Fibroblast of mammary gland (primary cell): ENCODE measurements at regions not wholly inside any gene's neighbourhood (a gene's known extent, or its start where the extent isn't known, plus 50 kb on each side); places are given as distances from the start of the nearest gene placed in this dataset.

Experiments used
- DNase-seq: peaks from one replicate; pipeline ENCODE4 v3.0.0-alpha.2; 2010; ENCODE audit warnings: low read depth
- H3K4me3 ChIP-seq: 2 replicates; pipeline ENCODE4 v1.5.1; 2011; ENCODE audit warnings: low read depth, mild to moderate bottlenecking, low read length, moderate library complexity; ENCODE audit not compliant: control insufficient read depth
- TF ChIP-seq, protein P1 (sequence below): conservative IDR thresholded peaks from 2 replicates; pipeline ENCODE4 v1.5.1; 2011; ENCODE audit warnings: low read depth, low read length, inconsistent platforms; ENCODE audit not compliant: control insufficient read depth, insufficient read depth

DNA sequence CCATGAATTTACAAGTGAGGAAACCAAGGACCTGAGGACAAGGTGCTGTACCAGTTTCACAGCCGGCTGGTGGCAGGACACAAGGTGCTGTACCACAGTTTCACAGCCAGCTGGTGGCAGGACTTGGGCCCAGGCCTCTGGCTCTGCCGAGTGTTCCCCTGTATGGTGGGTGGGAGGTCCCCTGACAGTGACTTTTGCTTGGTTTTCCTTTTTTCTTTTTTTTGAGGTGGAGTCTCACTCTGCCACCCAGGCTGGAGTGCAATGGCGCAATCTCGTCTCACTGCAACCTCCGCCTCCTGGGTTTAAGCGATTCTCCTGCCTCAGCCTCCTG is 212.4 kb downstream of the LY86 start:
- H3K4me3 ChIP-seq, result no peak overlapping the region
- TF ChIP-seq, protein P1, sequence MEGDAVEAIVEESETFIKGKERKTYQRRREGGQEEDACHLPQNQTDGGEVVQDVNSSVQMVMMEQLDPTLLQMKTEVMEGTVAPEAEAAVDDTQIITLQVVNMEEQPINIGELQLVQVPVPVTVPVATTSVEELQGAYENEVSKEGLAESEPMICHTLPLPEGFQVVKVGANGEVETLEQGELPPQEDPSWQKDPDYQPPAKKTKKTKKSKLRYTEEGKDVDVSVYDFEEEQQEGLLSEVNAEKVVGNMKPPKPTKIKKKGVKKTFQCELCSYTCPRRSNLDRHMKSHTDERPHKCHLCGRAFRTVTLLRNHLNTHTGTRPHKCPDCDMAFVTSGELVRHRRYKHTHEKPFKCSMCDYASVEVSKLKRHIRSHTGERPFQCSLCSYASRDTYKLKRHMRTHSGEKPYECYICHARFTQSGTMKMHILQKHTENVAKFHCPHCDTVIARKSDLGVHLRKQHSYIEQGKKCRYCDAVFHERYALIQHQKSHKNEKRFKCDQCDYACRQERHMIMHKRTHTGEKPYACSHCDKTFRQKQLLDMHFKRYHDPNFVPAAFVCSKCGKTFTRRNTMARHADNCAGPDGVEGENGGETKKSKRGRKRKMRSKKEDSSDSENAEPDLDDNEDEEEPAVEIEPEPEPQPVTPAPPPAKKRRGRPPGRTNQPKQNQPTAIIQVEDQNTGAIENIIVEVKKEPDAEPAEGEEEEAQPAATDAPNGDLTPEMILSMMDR, result no peak
- no peak for DNase-seq

DNA sequence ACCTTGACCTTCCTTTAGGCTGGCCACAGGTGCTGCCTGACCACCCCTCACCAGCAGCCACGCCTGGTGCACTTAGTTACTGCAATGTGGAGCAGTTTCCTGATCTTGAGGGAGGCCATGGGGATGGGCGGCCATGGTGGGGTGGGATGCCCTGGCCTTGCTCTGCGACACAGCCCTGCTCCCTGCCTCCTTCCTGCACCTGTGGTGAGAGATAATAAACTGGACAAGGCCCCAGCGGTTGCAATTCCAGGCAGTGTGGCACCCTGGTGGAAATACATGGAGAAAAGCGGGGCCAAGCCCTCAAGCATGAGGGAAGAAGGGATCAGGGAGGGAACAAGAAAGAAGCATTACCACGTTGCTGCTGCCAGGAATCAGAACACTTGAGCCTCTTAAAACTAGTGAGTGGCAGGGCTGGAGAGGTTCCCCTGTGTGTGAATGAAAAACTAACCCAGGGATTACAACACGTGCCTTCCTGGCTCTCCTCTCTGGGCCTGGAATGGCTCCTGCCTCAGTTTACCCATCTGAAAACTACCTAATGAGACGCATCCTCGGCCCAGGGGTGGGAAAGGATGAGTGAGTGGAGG is 213.2 kb downstream of the LY86 start:
- H3K4me3 ChIP-seq, result no peak overlapping the region
- TF ChIP-seq, protein P1, result no peak
- DNase-seq, result no peak

DNA sequence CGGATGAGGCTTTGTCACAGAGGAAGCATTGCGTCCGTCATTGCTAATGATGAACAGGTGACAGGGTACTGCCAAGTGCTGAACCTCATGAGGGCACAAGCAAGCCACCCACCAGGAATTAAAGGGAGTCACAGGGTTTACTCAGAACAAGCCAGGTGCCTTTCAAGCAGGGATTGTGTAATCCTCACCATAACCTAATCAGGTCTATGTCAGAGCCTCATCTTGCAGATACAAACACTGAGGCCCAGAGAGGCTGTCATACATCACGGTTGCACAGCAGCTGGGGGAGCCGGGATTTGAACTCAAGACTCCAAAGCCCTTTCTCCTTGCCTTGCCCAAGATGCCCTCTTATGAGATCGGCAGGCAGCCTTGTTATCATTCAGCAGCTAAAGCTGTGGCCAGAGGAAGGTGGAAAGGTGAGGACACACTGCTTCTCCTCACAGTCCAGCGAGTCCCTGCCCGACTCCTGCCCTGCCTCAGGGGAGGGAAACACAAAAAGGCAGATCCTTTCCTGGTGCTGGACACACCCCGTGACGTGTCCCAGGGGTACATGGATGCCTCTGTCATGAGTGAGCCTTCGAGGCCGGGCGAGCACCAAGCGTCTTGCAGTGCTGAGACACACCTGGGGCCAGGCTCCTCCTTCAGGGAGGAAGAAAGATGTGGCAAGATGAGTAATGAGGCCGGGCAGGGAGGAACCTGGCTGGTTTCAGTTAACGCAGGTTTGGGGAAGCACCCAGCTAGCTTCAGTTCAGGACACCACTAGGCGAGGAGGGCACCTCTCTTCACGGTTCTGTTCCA is 214.9 kb downstream of the LY86 start:
- TF ChIP-seq, protein P1, result no peak
- no peak for DNase-seq
- no peak overlapping the region for H3K4me3 ChIP-seq

DNA sequence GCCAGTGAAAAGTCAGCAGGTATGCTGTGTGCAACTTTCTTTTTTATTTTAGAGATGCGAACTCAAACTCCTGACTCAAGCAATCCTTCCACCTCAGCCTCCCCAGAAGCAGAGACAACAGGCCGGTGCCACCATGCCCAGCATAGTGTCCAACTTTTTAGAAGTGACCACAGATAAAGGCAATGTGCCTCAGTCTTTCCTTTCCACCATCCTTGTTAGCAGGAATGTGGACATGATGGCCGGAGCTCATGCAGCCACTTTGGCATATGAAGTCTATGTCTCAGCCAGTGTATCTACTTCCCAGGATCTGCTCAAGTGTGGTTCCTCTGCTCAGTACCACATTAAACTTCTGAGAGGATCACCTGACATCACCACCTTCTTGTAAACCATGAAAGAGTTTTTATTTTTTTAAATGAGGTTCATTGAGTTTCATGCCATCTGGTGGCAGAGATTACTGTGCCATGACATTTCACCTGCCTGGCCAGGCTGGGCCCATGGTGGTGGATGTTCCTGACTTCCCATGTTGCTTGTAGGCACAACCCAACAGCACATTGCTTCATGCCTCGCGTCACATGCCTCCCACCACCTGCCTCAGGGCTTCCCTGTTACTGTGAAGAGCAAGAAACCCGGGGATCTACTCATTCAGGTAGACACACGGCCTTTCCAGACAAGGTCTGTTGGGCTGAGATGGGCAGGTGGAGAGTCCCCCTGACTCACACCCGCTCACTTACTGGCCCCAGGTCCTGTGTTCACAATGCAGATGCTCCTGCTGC is 216.5 kb downstream of the LY86 start:
- DNase-seq, result no peak
- TF ChIP-seq, protein P1, result no peak
- H3K4me3 ChIP-seq, result no peak overlapping the region

DNA sequence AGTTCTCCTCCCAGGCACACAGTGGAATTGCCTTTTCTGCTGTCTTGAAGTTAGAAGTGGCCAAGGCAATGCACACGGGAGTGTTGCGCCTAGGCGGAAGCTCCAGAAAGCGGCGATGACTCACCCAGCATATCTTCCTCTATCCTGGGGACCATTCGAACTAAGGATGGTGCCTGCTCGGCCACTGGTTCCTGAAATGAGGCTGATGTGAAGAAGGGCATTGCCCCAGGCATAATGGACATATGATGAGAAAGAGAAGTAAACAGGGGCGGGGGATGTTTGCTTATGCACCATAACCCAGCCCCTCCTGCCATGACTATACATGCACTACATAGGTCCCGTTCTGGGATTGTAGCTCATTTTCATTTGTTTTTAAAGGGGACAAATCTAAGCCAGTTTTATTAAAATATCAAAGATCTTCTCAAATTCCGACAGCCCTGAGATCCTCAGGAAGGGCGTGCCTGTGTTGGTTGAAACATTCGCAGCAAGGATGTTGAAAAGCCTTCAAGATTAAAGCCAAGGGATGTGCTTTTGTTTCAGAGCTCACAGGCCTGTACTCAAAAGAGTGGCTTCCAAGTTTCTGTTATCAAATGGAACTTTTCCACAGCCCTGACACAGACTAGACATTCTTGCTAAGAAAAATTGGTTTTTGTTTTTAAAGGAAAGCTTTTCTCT is 218.5 kb downstream of the LY86 start:
- TF ChIP-seq, protein P1, result no peak
- no peak overlapping the region for H3K4me3 ChIP-seq
- no peak for DNase-seq

DNA sequence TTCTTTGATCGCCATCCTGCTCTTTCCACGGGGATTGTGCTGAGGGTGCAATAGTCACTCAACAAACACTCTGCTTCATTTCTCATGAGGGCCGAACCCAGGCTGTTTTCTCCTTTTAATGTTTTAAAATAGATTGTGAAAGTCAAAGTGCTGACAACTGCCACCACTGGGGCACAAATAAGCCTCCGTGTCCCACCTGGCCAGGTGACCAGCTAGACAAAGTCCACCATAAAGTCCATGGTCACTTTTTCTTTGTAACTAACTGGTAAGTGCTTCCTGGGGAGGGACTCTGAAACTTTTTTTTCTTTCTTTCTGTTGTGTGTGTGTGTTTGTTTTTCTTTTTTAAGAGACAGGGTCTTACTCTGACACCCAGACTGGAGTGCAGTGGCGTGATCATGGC is 219.8 kb downstream of the LY86 start:
- TF ChIP-seq, protein P1, result no peak

More for the DNA sequence above, 219.8 kb downstream of the LY86 start:
- DNase-seq, result no peak
- no peak overlapping the region for H3K4me3 ChIP-seq
